GM10266 (cell line): ENCODE measurements at regions not wholly inside any gene's neighbourhood (a gene's known extent, or its start where the extent isn't known, plus 50 kb on each side); places are given as distances from the start of the nearest gene placed in this dataset.

Source experiments
- DNase-seq: peaks from one replicate; pipeline ENCODE4 v3.0.0; 2012; ENCODE audit errors: extremely low spot score
- CTCF ChIP-seq: IDR thresholded peaks from 2 replicates; pipeline ENCODE4 v1.5.1; 2012; ENCODE audit warnings: mild to moderate bottlenecking, low read depth; ENCODE audit not compliant: control insufficient read depth, insufficient read depth; ENCODE audit errors: missing control alignments

- no peak for TF ChIP-seq CTCF
- DNase-seq: no peak
Measured at GRCh38 chr3:103818398-103818797, 1383.6 kb downstream of the ZPLD1 start.

GRCh38 chr3:103818800-103819199 lies 1384.0 kb downstream of the ZPLD1 start:
- no peak for DNase-seq
- no peak for TF ChIP-seq CTCF

- DNase-seq: no peak
- TF ChIP-seq CTCF: no peak
Measured at GRCh38 chr3:103825586-103825985, 1390.8 kb downstream of the ZPLD1 start.

GRCh38 chr3:103829723-103830326 lies 1395.0 kb downstream of the ZPLD1 start:
- TF ChIP-seq CTCF: no peak
- DNase-seq: no peak

DNA sequence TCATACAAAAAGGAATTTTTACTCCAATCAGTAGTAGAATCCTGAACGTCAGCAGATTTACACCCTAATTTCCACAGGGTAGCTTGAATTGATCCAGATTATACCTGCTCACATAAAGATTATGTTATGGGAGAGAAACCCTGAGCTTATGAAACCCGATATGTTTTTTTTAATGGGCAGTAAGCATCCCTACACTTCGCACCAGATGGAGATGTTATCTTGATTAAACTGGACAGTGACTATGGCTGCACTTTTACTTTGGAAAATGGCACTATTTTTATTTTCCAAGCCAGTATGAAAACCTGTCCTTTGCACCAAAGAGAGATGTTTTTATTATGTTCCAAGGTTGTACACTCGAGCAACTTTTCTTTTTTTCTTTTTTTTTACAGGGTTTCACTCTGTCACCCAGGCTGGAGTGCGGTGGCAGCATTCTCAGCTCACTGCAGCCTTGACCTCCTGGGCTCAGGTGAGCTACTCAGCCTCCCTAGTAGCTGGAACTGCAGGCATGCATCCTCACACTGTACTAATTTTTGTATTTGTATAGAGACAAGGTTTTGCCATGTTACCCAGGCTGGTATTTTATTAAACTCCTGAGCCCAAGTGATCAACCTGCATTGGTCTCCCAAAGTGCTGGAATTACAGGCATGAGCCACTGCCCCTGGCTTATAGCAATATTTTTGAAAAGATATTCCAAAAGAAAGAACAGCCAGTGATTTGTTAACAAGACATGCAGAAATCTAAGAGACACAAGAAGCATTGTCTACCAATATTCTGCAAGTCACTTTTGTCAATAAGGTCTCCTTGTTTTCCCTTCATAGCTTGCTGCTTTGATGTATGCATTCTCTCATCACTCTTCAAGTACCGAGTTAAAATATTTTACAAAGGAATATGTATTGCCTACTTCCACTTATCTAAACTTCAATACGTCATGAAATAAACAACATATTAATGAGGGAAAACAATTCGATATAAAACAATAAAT lies 1412.6 kb downstream of the ZPLD1 start:
- TF ChIP-seq CTCF: no peak
- no peak for DNase-seq

- no peak for DNase-seq
- no peak for TF ChIP-seq CTCF
Measured at GRCh38 chr3:103851793-103852192, 1417.0 kb downstream of the ZPLD1 start.

DNA sequence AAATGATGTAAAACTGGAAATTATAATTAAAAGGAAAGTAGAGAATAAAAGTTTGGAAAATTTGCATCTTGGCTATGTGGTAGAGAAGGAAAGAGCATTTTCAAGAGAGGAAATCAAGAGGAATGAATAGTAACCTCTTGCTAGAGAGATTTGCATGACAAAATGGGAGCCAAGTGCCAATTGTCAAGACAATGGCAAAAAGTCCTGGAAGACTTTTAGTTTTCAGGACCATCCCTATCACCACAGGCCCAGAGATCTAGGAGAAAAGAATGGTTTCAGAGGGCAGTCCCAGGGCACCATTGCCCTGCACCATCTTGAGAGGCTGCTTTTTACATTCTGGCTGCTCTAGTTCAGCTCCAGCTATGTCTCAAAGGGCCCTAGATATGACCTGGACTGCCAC lies 1427.6 kb downstream of the ZPLD1 start:
- no peak for DNase-seq
- TF ChIP-seq CTCF: no peak
